ENCODE measurements at regions not wholly inside any gene's neighbourhood (a gene's known extent, or its start where the extent isn't known, plus 50 kb on each side); places are given as distances from the start of the nearest gene placed in this dataset.

DNA sequence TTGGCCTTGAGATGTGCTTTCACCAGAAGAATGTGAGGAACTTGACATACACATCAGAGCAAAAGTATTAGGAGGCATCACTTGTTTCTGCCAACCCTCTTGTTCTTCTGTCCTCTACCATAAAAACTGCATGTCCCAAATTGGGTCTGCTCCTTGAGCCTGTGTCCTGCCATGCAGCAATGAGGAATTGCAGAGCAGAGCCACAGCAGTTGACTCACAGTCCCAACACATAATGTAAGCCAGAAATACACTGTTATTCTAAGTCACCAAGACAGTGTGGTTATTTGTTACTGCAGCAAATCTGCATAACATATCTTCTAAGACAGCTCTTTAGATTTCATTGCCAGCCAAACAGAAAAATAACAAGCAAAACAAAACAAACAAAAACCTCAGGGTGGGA, 598.2 kb downstream of the PRELID2 start:
- TF ChIP-seq EP300 (IDR thresholded peaks at IDR 0.05) (no peak), POLR2A (IDR thresholded peaks at IDR 0.05) (no peak), POLR2AphosphoS5 (IDR thresholded peaks at IDR 0.05) (no peak)
- TF ChIP-seq, protein P1, sequence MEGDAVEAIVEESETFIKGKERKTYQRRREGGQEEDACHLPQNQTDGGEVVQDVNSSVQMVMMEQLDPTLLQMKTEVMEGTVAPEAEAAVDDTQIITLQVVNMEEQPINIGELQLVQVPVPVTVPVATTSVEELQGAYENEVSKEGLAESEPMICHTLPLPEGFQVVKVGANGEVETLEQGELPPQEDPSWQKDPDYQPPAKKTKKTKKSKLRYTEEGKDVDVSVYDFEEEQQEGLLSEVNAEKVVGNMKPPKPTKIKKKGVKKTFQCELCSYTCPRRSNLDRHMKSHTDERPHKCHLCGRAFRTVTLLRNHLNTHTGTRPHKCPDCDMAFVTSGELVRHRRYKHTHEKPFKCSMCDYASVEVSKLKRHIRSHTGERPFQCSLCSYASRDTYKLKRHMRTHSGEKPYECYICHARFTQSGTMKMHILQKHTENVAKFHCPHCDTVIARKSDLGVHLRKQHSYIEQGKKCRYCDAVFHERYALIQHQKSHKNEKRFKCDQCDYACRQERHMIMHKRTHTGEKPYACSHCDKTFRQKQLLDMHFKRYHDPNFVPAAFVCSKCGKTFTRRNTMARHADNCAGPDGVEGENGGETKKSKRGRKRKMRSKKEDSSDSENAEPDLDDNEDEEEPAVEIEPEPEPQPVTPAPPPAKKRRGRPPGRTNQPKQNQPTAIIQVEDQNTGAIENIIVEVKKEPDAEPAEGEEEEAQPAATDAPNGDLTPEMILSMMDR (IDR thresholded peaks at IDR 0.05): no peak
- intact Hi-C loops (cut with DNase I; ENCODE audit: low total_unique reads): no loop called here
- no peaks in the 10 kb centered on the region for H3K36me3 ChIP-seq
- no peak overlapping the region for H3K4me3 ChIP-seq
- no peaks in the 10 kb centered on the region for H3K4me1 ChIP-seq
- DNase-seq: no peak
- no peaks in the 10 kb centered on the region for H3K27me3 ChIP-seq
- no peaks in the 10 kb centered on the region for H3K9me3 ChIP-seq
- no peak overlapping the region for H3K27ac ChIP-seq

DNA sequence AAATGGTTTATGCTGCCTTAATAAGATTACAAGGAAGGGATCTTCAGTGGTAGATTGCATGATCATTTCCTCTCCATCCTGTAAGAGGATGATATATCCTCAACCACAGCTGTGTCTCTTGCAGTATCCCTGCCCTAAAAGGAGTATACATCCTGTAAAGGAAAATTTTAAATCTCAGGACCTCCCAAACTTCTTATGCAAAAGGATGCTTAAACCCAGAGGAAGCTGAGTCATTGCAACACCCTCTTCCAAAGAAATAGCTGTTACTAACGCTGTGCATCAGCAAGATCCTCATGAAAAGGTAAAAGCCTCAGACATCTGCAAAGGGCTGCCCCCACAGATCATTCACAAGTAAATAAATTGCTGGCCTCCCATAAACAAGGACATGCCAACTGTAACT, 599.0 kb downstream of the PRELID2 start:
- H3K27ac ChIP-seq: no peak overlapping the region
- no peaks in the 10 kb centered on the region for H3K36me3 ChIP-seq
- TF ChIP-seq EP300 (IDR thresholded peaks at IDR 0.05): no peak
- TF ChIP-seq POLR2AphosphoS5 (IDR thresholded peaks at IDR 0.05): no peak
- no peaks in the 10 kb centered on the region for H3K9me3 ChIP-seq
- H3K27me3 ChIP-seq: no peaks in the 10 kb centered on the region
- 74 to 92% (median 82%) methylated on average over 1 of the region's 1 CpG for WGBS, 5 donors
- no peaks in the 10 kb centered on the region for H3K4me1 ChIP-seq
- DNase-seq: no peak
- intact Hi-C loops (cut with DNase I; ENCODE audit: low total_unique reads): no loop called here
- no peak overlapping the region for H3K4me3 ChIP-seq

DNA sequence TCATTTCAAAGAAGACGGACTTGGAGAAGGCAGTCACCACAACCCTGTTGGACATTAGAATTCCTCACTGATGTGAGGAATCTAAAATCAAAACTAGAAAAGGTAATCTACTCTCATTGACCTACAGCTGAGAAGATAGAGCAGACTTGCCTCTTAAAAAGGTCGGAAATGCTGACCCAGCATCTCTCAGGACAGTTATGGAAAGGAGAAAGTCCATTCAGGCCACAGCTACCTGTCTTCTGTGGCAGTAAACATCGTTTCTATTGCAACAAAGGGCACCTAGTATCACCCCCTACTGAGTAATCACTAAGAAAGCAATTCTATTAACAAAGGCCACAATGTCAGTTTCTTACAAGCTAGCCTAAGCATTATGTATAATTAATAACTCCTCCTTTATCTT, 601.7 kb downstream of the PRELID2 start:
- TF ChIP-seq POLR2A (IDR thresholded peaks at IDR 0.05): no peak
- no peak for TF ChIP-seq POLR2AphosphoS5 (IDR thresholded peaks at IDR 0.05)
- TF ChIP-seq EP300 (IDR thresholded peaks at IDR 0.05): no peak
- TF ChIP-seq, protein P1 (IDR thresholded peaks at IDR 0.05): no peak

DNA sequence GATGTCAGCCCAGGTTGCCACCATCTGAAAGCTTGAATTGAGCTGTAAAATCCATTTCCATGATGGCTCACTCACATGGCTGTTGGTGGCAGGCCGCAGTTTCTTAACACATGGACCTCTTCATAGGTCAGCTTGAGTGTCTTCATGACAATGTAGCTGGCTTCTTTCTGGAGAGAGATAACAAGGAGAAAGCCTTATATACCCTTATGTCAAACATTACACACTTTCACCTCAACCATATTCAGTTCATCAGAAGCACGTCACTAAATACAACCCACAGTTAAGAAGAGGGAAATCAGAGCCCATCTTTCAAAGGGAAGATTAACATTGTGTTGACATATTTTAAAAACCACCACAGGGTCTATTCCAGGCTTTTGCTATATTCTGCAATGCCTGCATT, 604.4 kb downstream of the PRELID2 start:
- Histone ChIP-seq H3K27me3 (no peaks in the 10 kb centered on the region), H3K36me3 (no peaks in the 10 kb centered on the region), H3K4me3 (no peak overlapping the region), H3K27ac (no peak overlapping the region), H3K9me3 (no peaks in the 10 kb centered on the region), H3K4me1 (peaks cover 0 to 6% (median 0%) of the 10 kb centered on the region in 4 donors)
- no peak for DNase-seq
- WGBS, 5 donors: 88 to 98% (median 96%) methylated on average over 2 of the region's 2 CpGs
- intact Hi-C loops (cut with DNase I; ENCODE audit: low total_unique reads): no loop called here
- TF ChIP-seq POLR2AphosphoS5 (IDR thresholded peaks at IDR 0.05): no peak
- no peak for TF ChIP-seq EP300 (IDR thresholded peaks at IDR 0.05)
- no peak for TF ChIP-seq POLR2A (IDR thresholded peaks at IDR 0.05)
- TF ChIP-seq, protein P1 (IDR thresholded peaks at IDR 0.05): no peak

More for the DNA sequence above, 601.7 kb downstream of the PRELID2 start:
- Histone ChIP-seq H3K36me3 (no peaks in the 10 kb centered on the region), H3K27ac (no peak overlapping the region), H3K4me3 (no peak overlapping the region), H3K9me3 (no peaks in the 10 kb centered on the region), H3K27me3 (no peaks in the 10 kb centered on the region), H3K4me1 (no peaks in the 10 kb centered on the region)
- intact Hi-C loops (cut with DNase I; ENCODE audit: low total_unique reads): no loop called here
- DNase-seq: no peak
- WGBS, 5 donors: 52 to 67% (median 61%) methylated on average over 3 of the region's 3 CpGs

DNA sequence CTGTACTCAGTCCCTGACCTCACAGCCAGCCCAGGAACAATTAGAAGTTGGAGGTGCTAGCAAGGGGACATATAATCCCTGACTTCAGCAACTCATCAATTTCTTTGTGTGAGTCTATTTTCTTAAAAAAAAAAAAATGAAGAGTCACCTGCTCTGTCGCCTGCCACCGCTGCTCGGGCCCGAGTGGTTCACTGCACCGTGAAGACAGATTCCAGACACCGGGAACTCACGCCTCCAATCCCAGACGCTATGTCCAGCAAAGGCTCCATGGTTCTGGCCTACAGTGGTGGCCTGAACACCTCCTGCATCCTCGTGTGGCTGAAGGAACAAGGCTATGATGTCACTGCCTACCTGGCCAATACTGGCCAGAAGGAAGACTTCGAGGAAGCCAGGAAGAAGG, 606.6 kb downstream of the PRELID2 start:
- Histone ChIP-seq H3K4me3 (no peak overlapping the region), H3K9me3 (no peaks in the 10 kb centered on the region), H3K27ac (no peak overlapping the region), H3K4me1 (peaks cover 0 to 6% (median 0%) of the 10 kb centered on the region in 4 donors), H3K36me3 (no peaks in the 10 kb centered on the region), H3K27me3 (no peaks in the 10 kb centered on the region)
- TF ChIP-seq POLR2A (IDR thresholded peaks at IDR 0.05) (no peak), EP300 (IDR thresholded peaks at IDR 0.05) (no peak), POLR2AphosphoS5 (IDR thresholded peaks at IDR 0.05) (no peak)
- TF ChIP-seq, protein P1 (IDR thresholded peaks at IDR 0.05): no peak
- intact Hi-C loops (cut with DNase I; ENCODE audit: low total_unique reads): no loop called here
- DNase-seq: no peak
- 93 to 95% (median 95%) methylated on average over 10 of the region's 10 CpGs for WGBS, 5 donors

All from stomach (tissue), 8 donors.